Medulla oblongata (tissue), 1 donor: ENCODE measurements at regions not wholly inside any gene's neighbourhood (a gene's known extent, or its start where the extent isn't known, plus 50 kb on each side); places are given as distances from the start of the nearest gene placed in this dataset.

Experiments used
- DNase-seq: peaks from one replicate; pipeline ENCODE4 v3.0.0-alpha.2; 2015; ENCODE audit errors: extremely low spot score

DNA sequence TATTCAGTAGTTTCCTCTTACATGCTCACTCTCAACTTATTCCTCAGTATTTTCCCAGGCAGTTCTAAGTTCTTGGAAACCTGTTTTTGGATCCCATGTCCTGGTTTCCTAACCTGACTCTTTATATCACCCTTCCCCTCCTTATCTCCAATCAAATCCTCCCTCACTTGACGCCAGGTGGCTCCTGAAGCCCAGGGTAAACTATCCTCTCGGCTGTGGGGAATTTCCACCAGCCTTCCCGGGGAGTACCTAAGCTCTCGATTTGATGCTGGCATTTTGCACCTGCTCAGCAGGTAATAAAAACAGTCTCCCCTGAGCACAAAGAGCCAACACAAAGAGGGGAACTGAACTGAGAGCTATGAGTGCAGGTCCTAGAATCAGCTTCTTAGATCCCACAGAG is 538.0 kb downstream of the SLC4A3 start:
- no peak for DNase-seq

DNA sequence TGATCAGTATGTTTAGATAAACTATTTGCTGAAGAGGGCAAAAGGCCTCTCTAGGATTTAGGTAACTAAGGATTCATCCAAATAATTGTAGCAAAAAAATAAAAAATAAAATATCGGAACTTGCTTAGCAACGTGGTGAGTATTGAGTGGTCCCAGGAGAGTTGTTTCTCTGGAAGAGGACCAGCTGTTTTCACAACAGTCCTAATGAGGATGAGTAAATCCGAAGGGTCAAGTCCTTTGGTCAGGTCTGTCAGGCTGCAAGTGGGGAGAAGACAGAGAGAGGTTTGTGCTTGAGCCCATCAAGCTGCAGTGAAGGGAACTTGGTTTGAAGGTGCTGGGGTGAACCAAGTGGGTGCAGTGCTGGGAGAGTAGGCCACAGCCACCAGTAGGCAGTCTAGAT is 539.2 kb downstream of the SLC4A3 start:
- DNase-seq, result no peak

DNA sequence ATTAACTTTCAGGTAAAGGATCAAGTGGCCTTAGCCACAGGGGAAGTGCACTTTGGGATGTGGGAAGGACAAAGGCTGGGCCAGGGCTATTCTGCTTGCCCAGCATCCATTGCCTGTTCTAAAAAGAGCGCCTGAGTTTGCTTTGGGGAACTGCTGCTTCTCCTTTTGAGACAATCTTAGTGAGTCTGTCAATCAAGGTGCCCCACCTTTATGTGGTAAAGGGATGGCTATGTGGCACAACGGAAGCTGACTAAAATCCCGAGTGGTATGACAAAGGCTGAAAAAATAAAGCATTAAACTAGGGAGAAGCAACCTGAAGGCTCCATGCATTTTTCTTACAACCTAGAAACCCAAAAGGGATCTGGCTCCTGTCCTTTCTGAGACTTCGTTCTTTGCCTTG is 540.5 kb downstream of the SLC4A3 start:
- DNase-seq, result no peak

DNA sequence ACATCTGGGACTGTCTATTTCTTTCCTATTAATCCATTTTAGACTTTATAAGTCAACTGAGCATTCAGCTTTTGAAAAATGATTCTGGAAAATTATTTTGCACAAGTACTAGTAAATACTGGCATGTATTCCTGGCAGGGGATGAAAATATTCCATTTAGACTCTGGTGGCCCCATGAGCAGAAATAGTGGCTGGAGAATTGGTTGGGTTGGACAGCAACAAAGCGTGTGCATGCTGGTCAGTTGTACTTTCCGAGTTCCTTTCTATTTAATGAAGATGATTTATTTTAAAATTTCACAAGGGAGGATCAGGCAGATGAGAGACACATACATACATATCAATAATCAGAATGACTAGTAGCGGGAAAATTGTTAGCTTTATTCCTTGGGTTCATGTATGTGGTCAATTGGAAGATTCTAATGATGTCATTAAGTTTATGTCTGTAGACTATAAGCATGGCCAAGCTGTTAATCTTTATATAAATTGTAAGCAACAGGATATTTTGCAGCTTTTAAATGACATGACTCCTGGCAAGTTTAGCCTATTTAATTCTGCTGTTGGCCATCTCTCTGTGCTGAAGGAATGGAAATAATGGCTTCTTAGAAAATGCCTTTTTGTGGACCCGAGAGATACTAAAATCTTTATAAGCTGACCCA is 541.6 kb downstream of the SLC4A3 start:
- DNase-seq, result no peak

DNA sequence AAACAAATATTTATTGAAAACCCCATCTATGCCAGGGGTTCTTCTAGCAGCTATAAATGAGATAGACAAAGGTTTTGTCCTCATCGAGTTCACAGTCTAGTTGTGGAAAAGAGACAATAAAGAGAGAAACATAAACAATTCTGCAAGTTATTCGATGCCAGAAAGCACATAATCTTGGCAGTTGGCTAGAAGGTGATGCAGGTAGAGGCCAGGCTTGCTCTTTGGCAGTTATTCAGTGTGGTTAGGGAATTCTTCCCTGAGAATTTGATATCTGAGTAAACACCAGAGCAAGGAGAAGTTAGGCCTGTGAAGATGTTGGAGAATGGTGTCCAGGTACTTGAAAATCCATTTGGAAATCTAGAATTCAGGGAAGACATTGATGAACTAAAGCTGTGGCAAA is 547.4 kb downstream of the SLC4A3 start:
- no peak for DNase-seq

DNA sequence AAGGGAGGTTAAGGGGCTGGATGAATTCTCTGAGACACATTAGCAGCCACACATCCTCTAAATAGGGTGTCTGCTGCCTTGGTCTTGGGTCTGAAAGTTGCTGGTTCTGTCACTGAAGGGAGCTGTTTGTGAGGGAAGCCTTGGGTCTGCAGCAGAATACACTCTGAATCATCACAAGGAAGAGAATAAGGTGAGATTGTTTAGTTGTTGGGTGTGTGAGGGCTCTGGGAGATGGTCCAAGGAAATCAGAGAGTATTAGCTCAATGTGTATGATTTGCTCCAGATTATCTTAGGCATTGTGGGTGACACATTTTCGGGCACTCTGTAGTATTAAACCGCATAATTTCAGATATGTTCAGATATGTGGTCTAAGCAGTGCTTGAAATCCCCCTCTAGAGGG is 548.5 kb downstream of the SLC4A3 start:
- DNase-seq, result no peak

DNA sequence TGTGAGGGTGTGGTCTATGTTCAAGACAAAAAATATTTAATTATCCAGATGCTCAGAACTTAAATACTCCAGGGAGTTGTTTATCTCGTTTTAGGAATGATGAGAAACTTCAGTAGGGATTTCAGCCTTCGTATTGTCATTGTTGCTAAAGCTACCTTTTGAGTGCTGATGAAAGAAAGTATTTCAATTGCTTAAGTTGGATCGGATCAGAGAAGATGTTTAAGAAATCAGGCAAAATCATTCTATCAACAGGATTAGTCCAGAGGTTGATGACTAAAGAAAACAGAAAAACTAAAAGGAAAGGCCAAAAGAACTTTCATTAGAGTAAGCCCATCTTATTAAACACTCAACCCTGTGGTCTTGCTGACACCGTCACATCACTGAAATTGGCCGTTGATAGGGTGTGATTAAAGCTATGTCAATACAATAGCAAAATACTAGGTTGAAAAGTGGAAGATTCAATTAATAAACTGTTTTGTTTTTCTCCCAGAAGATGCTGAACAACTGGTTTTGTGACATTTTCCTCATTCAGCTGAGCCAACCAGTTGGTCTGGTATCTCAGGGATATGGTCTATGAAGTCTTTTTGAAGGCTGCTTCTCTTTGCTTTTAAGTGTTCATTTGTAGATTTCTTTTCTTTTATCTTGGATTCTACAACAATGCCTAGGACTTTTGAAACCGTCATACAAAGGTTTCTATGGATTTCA is 551.7 kb downstream of the SLC4A3 start:
- DNase-seq, result no peak

DNA sequence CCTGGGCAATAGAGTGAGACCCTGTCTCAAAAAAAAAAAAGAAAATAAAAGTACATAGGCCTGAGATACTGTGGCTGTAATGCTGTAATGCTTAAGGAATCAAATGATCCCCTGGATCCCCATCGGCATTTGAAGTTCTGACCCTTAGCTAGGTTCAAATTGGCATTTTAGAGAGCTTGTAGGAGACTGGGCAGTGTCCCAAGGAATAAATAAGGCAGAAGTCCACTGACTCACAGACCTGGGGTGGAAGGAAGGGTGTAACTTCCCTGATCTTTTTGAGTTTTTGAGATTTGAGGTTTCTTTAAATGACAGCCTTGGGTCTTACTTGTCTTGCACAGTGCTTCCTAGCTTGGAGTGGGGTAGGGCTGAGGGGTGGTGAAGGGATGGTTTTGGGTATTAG is 553.7 kb downstream of the SLC4A3 start:
- DNase-seq, result no peak

DNA sequence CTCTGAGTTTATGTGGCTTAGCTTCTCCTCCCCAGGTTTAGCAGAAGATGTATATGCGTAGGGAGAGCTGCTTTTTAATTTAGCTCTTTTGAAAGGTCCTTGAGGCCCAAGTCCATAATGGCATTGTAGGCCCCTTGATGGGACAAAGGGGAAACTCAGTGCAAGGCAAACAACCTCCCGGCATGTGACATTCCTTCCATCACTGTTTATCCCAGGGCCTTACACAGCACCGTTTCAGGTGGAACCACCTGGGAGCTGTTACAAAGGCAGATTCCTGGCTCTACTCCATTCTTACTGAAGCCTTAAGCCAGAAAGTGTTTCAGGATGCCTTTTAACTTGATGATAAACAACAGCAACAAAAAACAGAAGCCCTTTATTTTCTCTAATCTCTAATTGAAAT is 555.4 kb downstream of the SLC4A3 start:
- no peak for DNase-seq

DNA sequence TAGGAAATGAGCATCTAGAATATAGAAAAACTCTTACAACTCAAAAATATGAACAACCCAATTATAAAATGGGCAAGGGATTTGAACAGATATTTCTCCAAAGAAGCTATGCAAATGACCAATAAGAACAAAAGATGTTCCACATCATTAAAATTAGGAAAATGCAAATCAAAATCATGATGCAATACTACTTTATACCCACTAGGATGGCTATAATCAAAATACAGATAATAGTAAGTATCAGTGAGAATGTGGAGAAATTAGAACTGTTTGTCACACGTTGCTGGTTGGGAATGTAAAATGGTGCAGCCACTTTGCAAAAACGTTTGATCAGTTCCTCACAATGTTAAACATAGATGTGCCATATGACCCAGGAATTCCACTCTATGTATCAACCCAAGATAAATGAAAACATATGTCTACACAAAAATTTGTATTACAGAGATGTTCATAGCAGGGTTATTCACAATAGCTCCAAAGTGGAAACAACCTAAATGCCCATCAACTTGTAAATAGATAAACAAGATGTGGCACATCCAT is 558.4 kb downstream of the SLC4A3 start:
- DNase-seq, result no peak

DNA sequence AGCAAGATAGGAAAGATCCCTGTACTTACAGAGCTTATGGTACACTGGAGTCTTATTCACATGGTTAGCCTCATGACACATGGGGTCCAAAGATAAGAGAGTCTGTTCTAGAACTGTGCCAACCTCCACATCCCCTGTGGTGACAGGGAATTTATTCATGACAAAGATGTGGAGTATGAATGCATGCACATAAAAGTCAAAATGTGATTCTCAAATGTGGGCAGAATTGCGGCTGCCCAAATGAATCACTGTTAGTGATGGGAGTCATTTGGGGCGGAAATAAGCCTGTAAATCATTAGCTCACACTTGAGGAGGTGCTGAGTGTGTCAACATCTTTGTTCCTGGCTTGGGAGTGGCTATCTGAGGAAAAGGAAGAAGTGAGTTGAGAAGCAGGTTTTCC is 560.6 kb downstream of the SLC4A3 start:
- DNase-seq, result no peak

DNA sequence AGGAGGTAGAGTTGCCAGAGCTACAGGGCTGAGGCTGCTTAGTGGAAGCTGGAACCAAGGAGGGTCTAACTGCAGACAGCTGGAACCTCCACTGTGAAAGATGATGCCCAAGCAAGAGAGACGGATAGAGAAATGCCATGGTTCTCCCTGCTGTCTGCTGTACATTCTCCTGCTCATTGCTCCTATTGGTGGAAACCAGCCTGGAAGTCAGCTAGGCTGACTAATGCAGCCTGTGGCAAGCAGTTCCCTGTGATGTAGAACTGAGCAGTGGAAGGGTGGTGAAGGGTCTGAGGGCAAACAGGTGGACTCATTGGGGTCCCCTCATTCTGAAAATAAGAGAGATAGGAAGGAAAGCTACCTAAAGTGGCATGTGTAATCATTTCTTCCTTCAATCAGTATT is 563.6 kb downstream of the SLC4A3 start:
- no peak for DNase-seq

DNA sequence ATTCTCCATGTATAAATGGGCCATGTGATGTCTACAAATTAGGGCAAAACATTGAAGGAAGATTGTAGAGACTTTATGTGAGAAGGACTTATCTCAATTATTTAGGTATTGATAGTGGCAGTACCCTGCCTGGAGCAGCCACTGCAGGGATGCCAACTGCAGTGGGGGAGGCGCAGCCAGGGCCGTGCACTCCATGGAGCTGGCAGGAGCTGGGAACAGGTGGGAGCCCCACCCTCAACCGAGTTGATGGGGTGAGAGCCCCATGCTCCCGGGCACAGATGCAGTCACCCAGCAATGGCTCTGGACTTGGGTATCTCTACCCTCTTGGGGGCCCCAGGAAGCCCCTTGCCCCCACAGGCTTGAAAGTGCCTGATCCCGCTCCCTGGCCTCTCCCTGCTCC is 564.3 kb downstream of the SLC4A3 start:
- no peak for DNase-seq

DNA sequence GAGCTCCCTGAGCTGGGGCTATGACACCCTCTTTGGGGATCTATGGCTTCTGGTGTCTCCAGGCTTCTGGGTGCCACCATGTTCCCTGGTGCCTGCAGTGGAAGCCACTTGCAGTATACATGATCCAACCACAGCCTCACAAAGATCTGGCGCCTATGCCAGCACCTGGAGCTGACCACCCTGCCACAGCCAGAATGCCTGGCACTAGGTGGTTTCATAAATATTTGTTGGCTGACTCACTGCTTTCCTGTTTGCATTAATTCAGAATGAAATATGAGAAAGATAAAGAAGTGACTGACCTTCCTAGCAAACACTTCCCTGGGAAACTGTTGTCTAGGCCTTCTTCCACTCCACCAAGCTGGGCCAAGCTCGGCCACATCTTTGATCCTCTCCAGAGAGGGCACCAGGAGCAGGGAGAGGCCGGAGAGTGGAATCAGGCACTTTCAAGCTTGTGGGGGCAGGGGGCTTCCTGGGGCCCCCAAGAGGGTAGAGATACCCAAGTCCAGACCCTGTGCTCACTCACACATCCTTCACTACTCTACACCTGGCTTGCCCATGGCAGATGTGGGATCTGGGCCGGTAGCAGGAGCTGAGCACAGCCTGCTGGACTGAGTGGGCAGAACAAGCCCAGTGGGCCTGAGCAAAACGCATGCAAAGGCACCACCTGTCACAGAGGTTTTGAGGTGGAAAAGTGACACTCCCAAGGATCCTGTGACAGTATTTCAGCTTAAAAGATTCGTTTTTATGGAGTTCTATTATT is 565.7 kb downstream of the SLC4A3 start:
- no peak for DNase-seq

DNA sequence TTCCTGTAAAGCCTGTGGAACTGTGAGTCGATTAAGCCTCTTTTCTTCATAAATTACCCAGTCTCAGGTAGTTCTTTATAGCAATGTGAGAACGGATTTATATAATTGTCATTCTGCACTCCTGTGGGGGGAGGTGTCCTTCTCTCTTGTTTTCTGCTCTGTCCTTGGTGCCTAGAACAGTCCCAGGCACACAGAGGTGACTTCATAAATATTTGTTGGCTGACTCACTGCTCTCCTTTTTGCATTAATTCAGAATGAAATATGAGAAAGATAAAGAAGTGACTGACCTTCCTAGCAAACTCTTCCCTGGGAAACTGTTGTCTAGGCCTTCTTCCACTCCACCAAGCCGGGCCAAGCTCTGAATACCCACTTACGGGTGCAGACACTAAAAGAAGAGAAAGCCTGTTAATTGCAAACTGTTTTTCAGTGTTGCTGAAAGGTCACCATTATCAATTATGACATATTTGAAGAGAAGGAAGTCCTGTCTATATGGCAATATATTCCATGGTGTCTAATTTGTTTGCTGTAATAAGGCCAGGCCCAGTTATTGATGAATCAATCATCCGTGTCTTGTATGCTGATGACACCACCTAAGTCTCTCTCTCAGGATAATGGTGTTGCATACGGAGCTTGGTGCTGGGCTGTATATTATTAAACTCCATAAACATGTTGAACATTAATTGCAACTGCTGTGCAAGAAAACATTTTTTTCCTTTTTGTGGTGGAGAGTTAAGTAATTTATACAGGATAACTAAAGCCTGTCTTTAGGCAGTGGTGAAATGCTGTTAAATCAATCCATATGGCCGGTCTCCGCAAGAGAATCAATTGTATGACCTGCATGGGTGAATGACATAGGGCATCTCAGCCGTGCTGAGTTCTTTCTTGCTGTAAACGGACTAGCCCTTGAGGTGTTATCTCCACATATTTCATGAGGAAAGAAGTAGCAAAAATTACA is 567.5 kb downstream of the SLC4A3 start:
- DNase-seq, result no peak

DNA sequence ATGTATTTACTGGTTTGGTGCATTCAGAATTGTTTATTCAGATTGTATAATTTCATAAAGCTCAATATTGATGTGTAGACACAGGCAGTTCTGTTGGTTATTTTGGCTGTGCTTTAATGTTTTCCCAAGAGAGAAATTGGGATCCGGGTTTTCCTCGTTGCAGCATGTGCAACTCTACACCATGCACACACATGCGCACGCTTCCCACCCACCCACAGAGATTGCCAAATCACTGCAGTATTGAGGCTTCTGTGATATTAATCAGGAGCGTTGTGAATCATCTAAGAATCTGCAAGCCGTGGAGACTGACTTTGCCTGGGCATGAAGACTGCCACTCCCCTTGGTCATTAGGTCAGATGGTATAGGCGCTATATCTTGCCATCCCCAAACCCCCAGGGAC is 571.5 kb downstream of the SLC4A3 start:
- no peak for DNase-seq

DNA sequence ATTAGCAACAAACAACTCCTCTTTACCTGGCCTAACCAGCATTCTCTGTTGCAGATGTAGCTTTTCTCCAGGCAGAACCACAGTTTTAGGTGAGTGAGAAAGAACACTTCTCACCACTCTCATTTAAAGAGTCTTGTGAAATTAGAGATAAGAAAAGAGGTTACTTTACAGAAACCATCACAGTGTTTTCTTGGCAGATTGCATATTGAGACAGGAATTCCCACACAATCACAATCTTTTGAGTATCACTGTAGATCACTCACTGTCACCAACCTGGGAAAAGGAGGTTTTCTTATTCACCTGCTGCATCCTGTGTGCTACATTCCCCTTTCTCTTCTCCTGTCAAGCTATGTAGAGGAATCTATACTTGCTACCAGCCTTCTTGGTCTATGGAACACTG is 574.6 kb downstream of the SLC4A3 start:
- DNase-seq, result no peak

DNA sequence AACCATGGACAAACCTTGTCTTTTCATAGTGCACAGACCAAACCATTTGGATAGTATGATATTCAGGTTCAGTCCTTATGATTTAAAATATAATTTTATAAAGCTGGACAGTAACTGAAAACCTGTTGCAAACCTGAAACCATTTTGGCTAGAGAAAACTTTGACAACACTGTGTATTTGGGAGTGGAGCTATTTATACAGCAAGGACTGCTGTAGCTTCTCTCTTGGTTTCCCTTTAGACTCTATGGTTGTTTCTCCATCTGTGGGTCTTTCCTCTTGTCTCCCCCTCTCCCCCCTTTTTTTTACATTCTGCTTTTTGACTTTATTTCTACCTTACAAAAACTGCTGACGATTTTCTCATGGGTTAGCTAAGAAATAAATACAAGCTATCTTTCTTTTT is 581.7 kb downstream of the SLC4A3 start:
- DNase-seq, result no peak

DNA sequence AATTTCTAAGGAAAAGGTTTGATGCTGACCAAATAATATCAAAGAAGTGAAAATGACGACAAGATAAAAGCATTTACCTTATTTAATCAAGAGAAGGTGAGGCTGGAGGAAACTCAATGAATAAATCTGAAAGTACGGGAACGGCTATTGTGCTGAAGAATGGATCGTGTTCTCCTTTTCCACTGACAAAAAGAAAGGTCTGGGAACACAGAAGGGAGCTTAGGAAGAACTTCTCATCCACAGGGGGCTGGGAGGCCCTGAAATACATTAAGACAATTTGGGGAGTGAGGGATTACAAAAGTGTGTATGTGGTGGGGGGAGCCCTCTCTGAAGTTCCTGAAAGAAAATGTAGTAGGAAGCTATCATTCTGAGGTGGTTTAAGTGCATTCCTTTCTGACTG is 582.3 kb downstream of the SLC4A3 start:
- DNase-seq, result no peak

DNA sequence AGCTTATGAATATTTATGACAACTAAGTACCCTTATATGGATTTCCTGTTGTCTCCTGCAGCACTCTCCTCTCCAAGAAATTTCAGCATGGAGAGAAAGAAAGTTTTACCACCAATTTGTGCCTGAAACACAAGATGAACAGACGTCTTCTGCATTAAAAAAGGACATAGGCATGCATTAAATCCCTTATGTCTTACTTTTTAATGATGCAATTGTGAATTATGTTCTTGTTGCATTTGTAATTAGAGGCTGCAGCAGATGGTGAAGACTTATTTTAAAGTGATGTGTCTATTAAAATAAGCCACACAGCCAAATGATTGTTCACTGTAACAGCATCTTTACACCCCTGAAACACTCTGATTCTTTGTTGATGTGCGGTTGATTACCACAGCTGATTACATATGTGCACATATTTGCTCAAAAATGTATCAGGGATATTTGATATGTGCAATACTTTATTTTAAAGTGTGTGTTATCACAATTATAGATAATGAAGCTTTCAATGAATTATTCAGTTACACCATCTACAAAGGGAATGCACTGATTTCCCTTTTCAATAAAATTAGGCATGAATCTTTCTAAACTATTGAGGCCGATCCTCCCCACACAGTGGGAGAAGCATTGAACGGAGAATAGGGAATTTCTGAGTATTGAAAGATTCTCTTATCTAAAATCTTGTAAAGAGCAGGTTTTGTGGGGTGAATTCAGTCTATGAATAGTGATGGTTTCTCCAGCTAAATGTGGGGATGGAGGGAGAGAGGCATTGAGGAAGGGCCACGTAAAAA is 585.1 kb downstream of the SLC4A3 start:
- no peak for DNase-seq

DNA sequence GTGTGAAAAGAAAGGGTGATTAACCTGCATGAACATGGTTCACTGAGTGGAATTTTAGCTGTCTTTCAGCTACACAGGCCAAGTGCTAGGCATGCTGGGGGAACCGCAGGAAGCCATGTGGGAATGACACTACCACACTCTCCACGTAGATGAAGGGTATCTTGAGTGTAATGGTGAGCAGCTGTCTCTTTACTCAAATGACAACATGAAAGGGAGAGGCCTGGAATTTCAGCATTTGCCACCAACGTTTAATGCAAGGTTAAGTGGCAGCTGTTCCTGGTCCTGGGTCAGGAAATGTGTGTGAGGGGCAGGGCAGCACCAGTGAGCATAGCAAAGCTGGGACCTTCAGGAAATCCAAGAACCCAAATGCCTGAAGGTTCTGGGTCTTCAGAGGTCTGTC is 588.4 kb downstream of the SLC4A3 start:
- DNase-seq, result no peak
